Mesenchymal stem cell (in vitro differentiated cells and primary cell): ENCODE measurements at regions not wholly inside any gene's neighbourhood (a gene's known extent, or its start where the extent isn't known, plus 50 kb on each side); places are given as distances from the start of the nearest gene placed in this dataset.

ENCODE experiments used
- DNase-seq: peaks from one replicate; pipeline ENCODE4 v3.0.0-alpha.2; 2013
- H2AFZ ChIP-seq: one replicate; pipeline ENCODE4 v1.6.1; 2013; ENCODE audit warnings: low read depth, mild to moderate bottlenecking, control low read depth, inconsistent platforms, low read length, moderate library complexity
- H2AK5ac ChIP-seq: 2 replicates; pipeline ENCODE4 v1.6.1; 2013; ENCODE audit warnings: low read length, moderate library complexity, mild to moderate bottlenecking, inconsistent platforms; ENCODE audit not compliant: severe bottlenecking
- H2BK120ac ChIP-seq: one replicate; pipeline ENCODE4 v1.6.1; 2013; ENCODE audit warnings: low read depth, mild to moderate bottlenecking, inconsistent platforms, low read length, moderate library complexity
- H2BK12ac ChIP-seq, 2 experiments: one replicate each; pipeline ENCODE4 v1.6.1; 2013; ENCODE audit warnings: inconsistent platforms in 2 of 2, low read length in 2 of 2, mild to moderate bottlenecking in 2 of 2, moderate library complexity in 2 of 2, control low read depth in 1 of 2
- H2BK15ac ChIP-seq: one replicate; pipeline ENCODE4 v1.6.1; 2013; ENCODE audit warnings: mild to moderate bottlenecking, low read depth, inconsistent platforms; ENCODE audit not compliant: poor library complexity, severe bottlenecking
- H2BK5ac ChIP-seq: 2 replicates; pipeline ENCODE4 v1.6.1; 2013; ENCODE audit warnings: low read depth, mild to moderate bottlenecking, low read length, control low read depth, inconsistent platforms; ENCODE audit not compliant: poor library complexity, severe bottlenecking
- H3K14ac ChIP-seq, 2 experiments: one replicate each; pipeline ENCODE4 v1.6.1; 2013; ENCODE audit warnings: inconsistent platforms in 2 of 2, low read length in 2 of 2, control low read depth in 1 of 2, mild to moderate bottlenecking in 1 of 2, moderate library complexity in 1 of 2
- H3K18ac ChIP-seq, 2 experiments: one replicate each; pipeline ENCODE4 v1.6.1; 2013; ENCODE audit warnings: inconsistent platforms in 2 of 2, low read length in 2 of 2, control low read depth in 1 of 2, low read depth in 1 of 2, mild to moderate bottlenecking in 1 of 2
- H3K23ac ChIP-seq, 2 experiments: one replicate each; pipeline ENCODE4 v1.6.1; 2013; ENCODE audit warnings: inconsistent platforms in 2 of 2, low read length in 2 of 2, mild to moderate bottlenecking in 2 of 2, moderate library complexity in 2 of 2, control low read depth in 1 of 2
- H3K27ac ChIP-seq: 2 replicates; pipeline ENCODE4 v1.5.1; 2013; ENCODE audit warnings: mild to moderate bottlenecking, moderate library complexity, low read length, control low read depth, inconsistent platforms; ENCODE audit not compliant: poor library complexity, severe bottlenecking
- H3K27me3 ChIP-seq, 2 experiments: 2 replicates each; pipeline versions ENCODE4 v1.6.1 to v1.7.0; 2013; ENCODE audit warnings: low read length in 2 of 2, mild to moderate bottlenecking in 2 of 2, moderate library complexity in 2 of 2, control low read depth in 1 of 2, inconsistent platforms in 1 of 2; ENCODE audit not compliant: control insufficient read depth in 1 of 2, insufficient read depth in 1 of 2
- H3K36me3 ChIP-seq, 2 experiments: 2 replicates each; pipeline versions ENCODE4 v1.6.1 to v1.7.0; 2013; ENCODE audit warnings: low read length in 2 of 2, control low read depth in 1 of 2, inconsistent platforms in 1 of 2, low read depth in 1 of 2, mild to moderate bottlenecking in 1 of 2; ENCODE audit not compliant: insufficient read depth in 2 of 2, control insufficient read depth in 1 of 2
- H3K4ac ChIP-seq, 2 experiments: one replicate each; pipeline ENCODE4 v1.6.1; 2013; ENCODE audit warnings: inconsistent platforms in 2 of 2, low read length in 2 of 2, mild to moderate bottlenecking in 2 of 2, moderate library complexity in 2 of 2, control low read depth in 1 of 2, low read depth in 1 of 2
- H3K4me1 ChIP-seq: 2 replicates; pipeline ENCODE4 v1.6.1; 2013; ENCODE audit warnings: low read depth, low read length, control low read depth; ENCODE audit not compliant: control insufficient read depth, insufficient read depth
- H3K4me2 ChIP-seq: 2 replicates; pipeline ENCODE4 v1.6.1; 2013; ENCODE audit warnings: low read length, mild to moderate bottlenecking, inconsistent platforms; ENCODE audit not compliant: poor library complexity, severe bottlenecking
- H3K4me3 ChIP-seq, 2 experiments: 2 replicates each; pipeline versions ENCODE4 v1.5.1 to v1.7.0; 2013; ENCODE audit warnings: low read length in 2 of 2, mild to moderate bottlenecking in 2 of 2, control low read depth in 1 of 2, low read depth in 1 of 2; ENCODE audit not compliant: insufficient read depth in 1 of 2
- H3K79me1 ChIP-seq: replicated peaks from 2 replicates; pipeline ENCODE4 v1.6.1; 2013; ENCODE audit warnings: mild to moderate bottlenecking, control low read depth, low read length, inconsistent platforms; ENCODE audit not compliant: poor library complexity, severe bottlenecking
- H3K9ac ChIP-seq: 2 replicates; pipeline ENCODE4 v1.7.0; 2013; ENCODE audit warnings: mild to moderate bottlenecking, low read length, moderate library complexity
- H3K9me3 ChIP-seq: 2 replicates; pipeline ENCODE4 v1.7.0; 2013; ENCODE audit warnings: mild to moderate bottlenecking, low read length; ENCODE audit not compliant: control insufficient read depth
- H4K8ac ChIP-seq: one replicate; pipeline ENCODE4 v1.6.1; 2013; ENCODE audit warnings: inconsistent platforms, mild to moderate bottlenecking, low read length, moderate library complexity
- H4K91ac ChIP-seq: one replicate; pipeline ENCODE4 v1.6.1; 2013; ENCODE audit warnings: mild to moderate bottlenecking, low read length, inconsistent platforms
- WGBS: methylation state at CpG from one replicate; pipeline ENCODE4 v1.1.7; 2013; ENCODE audit warnings: mixed read lengths; 5-methylcytosine and 5-hydroxymethylcytosine counted together

DNA sequence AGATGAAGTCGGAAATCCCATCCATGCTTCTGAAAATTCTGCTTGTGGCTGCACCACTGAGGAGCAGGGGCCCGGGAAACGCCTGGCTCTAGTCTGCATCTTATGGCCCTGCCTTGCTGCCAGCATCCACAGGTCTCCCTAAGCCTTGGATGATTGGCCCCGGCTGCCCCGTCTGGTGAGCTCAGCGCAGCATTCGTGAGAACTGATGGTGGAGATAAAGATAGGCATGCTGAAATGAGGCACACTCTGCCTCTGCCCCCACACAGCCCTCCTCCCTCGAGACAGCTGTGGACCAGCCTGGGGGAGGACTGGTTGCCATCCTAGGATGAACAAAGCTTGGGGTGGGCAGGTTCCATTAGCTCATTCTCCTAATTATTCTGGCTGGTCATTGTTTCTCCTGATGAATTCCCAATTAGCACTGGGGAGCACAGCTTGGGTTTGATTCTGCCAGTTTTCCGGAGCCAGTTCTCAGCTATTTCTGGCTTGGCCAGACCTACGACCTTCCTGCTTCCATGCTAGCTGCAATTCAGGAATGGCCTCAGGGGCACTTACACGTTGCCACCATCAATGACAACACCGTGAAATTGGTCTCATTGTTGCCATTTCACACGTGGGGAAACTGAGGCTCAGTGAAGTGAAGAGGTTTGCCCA, 62.8 kb upstream of the CPEB4 start:
- Histone ChIP-seq H3K18ac (peak overlapping the region; percentile 71 to 72), H2BK15ac (no peak overlapping the region), H2AK5ac (peak overlapping the region; percentile 83), H3K9ac (no peak overlapping the region), H3K4ac (peak overlapping the region in 1 of 2 experiments; percentile 71), H3K4me1 (peaks cover 29% of the 10 kb centered on the region), H3K9me3 (peaks cover 5% of the 10 kb centered on the region), H3K27ac (peak overlapping the region; percentile 99), H3K14ac (peak overlapping the region in 1 of 2 experiments; percentile 12), H3K79me1 (no peaks in the 10 kb centered on the region), H3K36me3 (no peaks in the 10 kb centered on the region), H2AFZ (no peak overlapping the region), H2BK120ac (no peak overlapping the region), H3K4me3 (no peak overlapping the region), H4K8ac (peak overlapping the region; percentile 57), H4K91ac (peak overlapping the region; percentile 19), H2BK12ac (peak overlapping the region; percentile 40 to 44), H3K27me3 (no peaks in the 10 kb centered on the region), H2BK5ac (peak overlapping the region; percentile 99), H3K23ac (no peak overlapping the region), H3K4me2 (peak overlapping the region; percentile 25)
- 78% methylated on average over 13 of the region's 13 CpGs for WGBS
- DNase-seq, result peak; percentile 59

DNA sequence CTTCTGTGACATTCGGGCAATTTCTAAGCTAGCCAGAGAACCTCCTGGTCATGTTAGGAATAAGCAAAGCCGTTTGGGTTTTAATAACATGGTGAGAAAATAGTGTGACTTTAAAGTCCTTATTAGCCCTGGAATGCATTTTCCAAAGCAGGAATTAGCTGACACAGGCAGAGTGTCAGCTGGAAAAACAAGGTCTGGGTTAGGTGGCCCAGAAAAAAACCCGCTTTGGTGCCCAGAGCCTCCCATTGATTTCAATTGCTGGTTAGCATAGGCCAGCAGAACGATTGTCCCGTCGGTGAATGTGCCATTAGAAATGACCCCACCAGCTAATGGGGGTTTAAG, 62.1 kb upstream of the CPEB4 start:
- peak overlapping the region; percentile 94 for H2AK5ac ChIP-seq
- no peak for DNase-seq
- peaks cover 5% of the 10 kb centered on the region for H3K9me3 ChIP-seq
- no peak overlapping the region for H2BK120ac ChIP-seq
- H4K8ac ChIP-seq, result no peak overlapping the region
- H3K27me3 ChIP-seq, result no peaks in the 10 kb centered on the region
- H3K14ac ChIP-seq, result no peak overlapping the region
- no peak overlapping the region for H3K4ac ChIP-seq
- H3K4me2 ChIP-seq, result peak overlapping the region; percentile 16
- H3K23ac ChIP-seq, result no peak overlapping the region
- no peaks in the 10 kb centered on the region for H3K36me3 ChIP-seq
- H2BK12ac ChIP-seq, result no peak overlapping the region
- peak overlapping the region; percentile 99 for H3K27ac ChIP-seq
- H2AFZ ChIP-seq, result no peak overlapping the region
- H3K18ac ChIP-seq, result no peak overlapping the region
- 91% methylated on average over 5 of the region's 6 CpGs for WGBS
- no peaks in the 10 kb centered on the region for H3K79me1 ChIP-seq
- H4K91ac ChIP-seq, result no peak overlapping the region
- no peak overlapping the region for H3K9ac ChIP-seq
- no peak overlapping the region for H3K4me3 ChIP-seq
- peak overlapping the region; percentile 97 for H2BK5ac ChIP-seq
- no peak overlapping the region for H2BK15ac ChIP-seq
- H3K4me1 ChIP-seq, result peaks cover 29% of the 10 kb centered on the region

DNA sequence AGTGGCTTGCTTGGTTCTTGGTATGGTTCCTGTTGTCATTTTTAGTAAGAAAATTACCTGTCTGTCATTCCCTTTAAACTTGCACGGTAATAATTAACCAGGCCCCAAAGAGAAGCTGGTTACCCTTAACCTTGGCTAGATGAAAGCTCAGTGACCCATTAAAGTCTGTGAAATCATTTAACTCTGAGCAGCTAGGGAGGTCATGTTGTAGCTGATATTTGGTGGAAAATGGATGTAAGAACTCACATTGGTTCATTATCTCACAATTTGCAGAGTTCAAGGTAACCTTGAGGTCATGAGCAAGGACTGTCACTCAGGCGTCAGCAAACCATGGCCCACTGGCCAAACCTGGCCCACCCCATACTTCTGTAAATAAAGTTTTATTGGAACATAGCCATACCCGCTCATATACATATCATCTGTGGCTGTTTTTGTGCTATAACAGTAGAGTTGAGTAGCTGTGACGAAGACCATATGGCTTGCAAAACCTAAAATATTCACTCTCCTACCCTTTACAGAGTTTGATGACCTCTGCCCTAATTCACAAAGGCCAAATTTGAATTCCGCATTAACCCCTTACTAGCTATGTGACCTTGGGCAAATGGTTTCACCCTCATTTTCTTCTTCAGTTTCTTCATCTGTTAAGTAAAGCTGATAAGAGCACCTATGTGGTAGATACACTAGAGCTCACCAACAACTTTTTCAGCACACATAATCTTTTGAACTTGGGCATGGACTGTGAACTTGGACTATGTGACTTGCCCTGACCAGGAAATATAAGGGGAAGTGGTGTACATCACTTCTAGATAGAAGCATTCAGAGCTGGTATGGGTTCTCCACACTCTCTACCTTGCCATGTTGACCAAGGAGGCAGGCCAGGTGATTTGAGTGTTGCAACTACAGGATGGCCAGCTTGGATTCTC, 61.5 kb upstream of the CPEB4 start:
- no peak overlapping the region for H3K9ac ChIP-seq
- DNase-seq, result no peak
- H3K4me1 ChIP-seq, result peaks cover 26% of the 10 kb centered on the region
- peaks cover 5% of the 10 kb centered on the region for H3K9me3 ChIP-seq
- no peak overlapping the region for H3K23ac ChIP-seq
- no peaks in the 10 kb centered on the region for H3K36me3 ChIP-seq
- H3K27ac ChIP-seq, result peak overlapping the region; percentile 99
- H3K18ac ChIP-seq, result no peak overlapping the region
- 94% methylated on average over 5 of the region's 5 CpGs for WGBS
- H3K79me1 ChIP-seq, result no peaks in the 10 kb centered on the region
- H3K14ac ChIP-seq, result no peak overlapping the region
- H2BK5ac ChIP-seq, result peak overlapping the region; percentile 97
- peak overlapping the region; percentile 100 for H2AK5ac ChIP-seq
- peak overlapping the region; percentile 36 for H3K4me2 ChIP-seq
- H3K4me3 ChIP-seq, result no peak overlapping the region
- H4K8ac ChIP-seq, result no peak overlapping the region
- no peaks in the 10 kb centered on the region for H3K27me3 ChIP-seq
- H3K4ac ChIP-seq, result no peak overlapping the region
- H2AFZ ChIP-seq, result no peak overlapping the region
- H2BK120ac ChIP-seq, result no peak overlapping the region
- H2BK15ac ChIP-seq, result no peak overlapping the region
- peak overlapping the region in 1 of 2 experiments; percentile 11 for H2BK12ac ChIP-seq
- no peak overlapping the region for H4K91ac ChIP-seq

DNA sequence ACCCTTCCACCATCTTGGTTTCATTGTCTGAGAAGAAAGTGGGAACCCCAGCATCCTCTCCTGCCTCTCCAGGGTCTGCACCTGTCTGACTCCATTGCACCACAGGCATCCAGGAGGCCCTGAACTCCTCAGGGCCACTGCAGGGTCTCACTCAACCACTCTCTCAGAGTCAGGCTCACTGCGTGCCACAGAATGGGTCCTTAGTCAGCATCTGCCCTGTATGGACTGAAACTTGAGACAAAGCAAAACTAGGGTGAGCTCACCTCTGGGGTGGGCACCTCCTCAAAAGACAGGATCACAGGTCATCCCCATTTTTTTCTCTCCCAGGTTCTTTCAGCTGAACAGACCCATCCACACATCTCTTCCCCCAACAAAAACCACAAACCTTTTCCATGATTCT, 59.2 kb upstream of the CPEB4 start:
- Histone ChIP-seq H2AFZ (no peak overlapping the region), H2BK12ac (peak overlapping the region in 1 of 2 experiments; percentile 40), H2AK5ac (peak overlapping the region; percentile 75), H3K4me1 (peaks cover 19% of the 10 kb centered on the region), H3K27ac (no peak overlapping the region), H3K36me3 (no peaks in the 10 kb centered on the region), H3K4me2 (no peak overlapping the region), H3K27me3 (no peaks in the 10 kb centered on the region), H2BK120ac (no peak overlapping the region), H3K9ac (no peak overlapping the region), H3K9me3 (peaks cover 5% of the 10 kb centered on the region), H3K79me1 (no peaks in the 10 kb centered on the region), H2BK15ac (no peak overlapping the region), H4K8ac (no peak overlapping the region), H3K23ac (no peak overlapping the region), H4K91ac (no peak overlapping the region), H2BK5ac (no peak overlapping the region), H3K4me3 (no peak overlapping the region), H3K18ac (no peak overlapping the region), H3K4ac (no peak overlapping the region), H3K14ac (no peak overlapping the region)
- no peak for DNase-seq
- 100% methylated on average over 1 of the region's 1 CpG for WGBS
